Muscle layer of colon (tissue), 2 donors: ENCODE measurements at regions not wholly inside any gene's neighbourhood (a gene's known extent, or its start where the extent isn't known, plus 50 kb on each side); places are given as distances from the start of the nearest gene placed in this dataset.

Source experiments
- H3K27ac ChIP-seq: one replicate; pipeline ENCODE4 v1.7.0; 2013; ENCODE audit warnings: low read depth, mild to moderate bottlenecking, low read length, moderate library complexity
- H3K27me3 ChIP-seq, 2 donors: one replicate each; pipeline ENCODE4 v1.7.0; 2013; ENCODE audit warnings: low read length in 2 of 2, mild to moderate bottlenecking in 2 of 2; ENCODE audit not compliant: insufficient read depth in 2 of 2, control insufficient read depth in 1 of 2
- H3K36me3 ChIP-seq: one replicate; pipeline ENCODE4 v1.7.0; 2013; ENCODE audit warnings: mild to moderate bottlenecking, low read length; ENCODE audit not compliant: insufficient read depth
- H3K4me1 ChIP-seq: one replicate; pipeline ENCODE4 v1.7.0; 2013; ENCODE audit warnings: mild to moderate bottlenecking, low read length; ENCODE audit not compliant: insufficient read depth
- H3K4me3 ChIP-seq, 2 donors: one replicate each; pipeline ENCODE4 v1.7.0; 2013; ENCODE audit warnings: low read length in 2 of 2, low read depth in 1 of 2, mild to moderate bottlenecking in 1 of 2, moderate library complexity in 1 of 2
- H3K9ac ChIP-seq: one replicate; pipeline ENCODE4 v1.7.0; 2013; ENCODE audit warnings: low read length
- H3K9me3 ChIP-seq: one replicate; pipeline ENCODE4 v1.7.0; 2013; ENCODE audit warnings: mild to moderate bottlenecking, low read length
- donor health status: abdominal sarcoma.
- donor health status: Adenocarcinoma of cecum.

DNA sequence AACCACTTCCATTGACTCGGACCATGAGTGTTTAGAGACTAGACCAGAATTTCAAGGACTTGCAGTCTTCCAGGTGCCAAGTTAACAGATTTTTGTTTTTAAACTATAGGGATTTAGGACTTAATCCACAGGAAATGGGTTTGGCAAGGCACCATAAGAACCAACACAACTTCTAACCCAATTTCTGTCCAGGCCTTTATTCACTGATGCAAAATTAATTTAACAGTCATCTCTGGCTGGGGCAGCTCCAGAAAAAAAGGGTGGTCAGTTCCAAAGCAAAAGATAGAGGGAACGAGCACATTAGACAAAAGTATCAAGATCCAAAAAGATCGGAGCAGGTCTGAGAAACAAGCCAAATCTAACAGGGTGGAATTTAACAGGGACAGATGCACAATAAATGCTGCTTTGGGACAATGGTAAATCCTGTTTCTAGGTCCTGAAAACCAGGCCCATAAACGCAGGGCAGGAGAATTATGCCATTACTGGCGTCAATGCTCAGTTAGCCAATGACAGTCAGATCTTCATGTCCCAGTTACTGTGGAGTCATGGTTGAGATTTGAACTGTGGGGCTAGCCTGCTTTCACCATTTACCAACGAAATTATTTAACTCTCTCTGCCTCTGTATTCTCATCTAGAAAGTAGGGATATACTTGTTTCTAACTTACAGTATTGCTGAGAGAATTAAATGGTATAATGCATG lies 590.8 kb upstream of the BRINP1 start:
- Histone ChIP-seq H3K27ac (no peak overlapping the region), H3K27me3 (no peaks in the 10 kb centered on the region), H3K36me3 (no peaks in the 10 kb centered on the region), H3K4me1 (peaks cover 13% of the 10 kb centered on the region), H3K4me3 (no peak overlapping the region), H3K9me3 (no peaks in the 10 kb centered on the region), H3K9ac (no peak overlapping the region)

DNA sequence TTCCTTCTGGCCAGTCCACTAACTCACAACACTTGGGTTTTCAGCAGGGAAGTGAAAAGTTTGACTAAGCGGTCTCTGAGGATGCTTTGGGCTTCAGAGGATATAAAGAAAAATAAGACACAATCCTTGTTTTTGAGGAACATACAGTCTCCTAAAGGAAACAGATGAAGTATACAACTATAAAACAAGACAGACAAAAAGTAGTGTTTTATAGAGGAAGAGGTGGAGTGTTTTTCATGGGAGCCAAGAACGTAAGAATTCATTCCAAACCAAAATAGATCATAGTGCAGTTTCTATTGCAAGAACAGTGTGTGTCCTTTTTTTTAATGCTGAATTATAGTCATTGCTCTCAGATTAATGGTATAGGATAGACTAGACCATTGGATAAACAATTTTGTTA lies 586.9 kb upstream of the BRINP1 start:
- no peak overlapping the region for H3K27ac ChIP-seq
- H3K4me3 ChIP-seq = no peak overlapping the region
- no peak overlapping the region for H3K9ac ChIP-seq
- H3K9me3 ChIP-seq = no peaks in the 10 kb centered on the region
- H3K36me3 ChIP-seq = no peaks in the 10 kb centered on the region
- H3K4me1 ChIP-seq = peaks cover 7% of the 10 kb centered on the region
- H3K27me3 ChIP-seq = no peaks in the 10 kb centered on the region

DNA sequence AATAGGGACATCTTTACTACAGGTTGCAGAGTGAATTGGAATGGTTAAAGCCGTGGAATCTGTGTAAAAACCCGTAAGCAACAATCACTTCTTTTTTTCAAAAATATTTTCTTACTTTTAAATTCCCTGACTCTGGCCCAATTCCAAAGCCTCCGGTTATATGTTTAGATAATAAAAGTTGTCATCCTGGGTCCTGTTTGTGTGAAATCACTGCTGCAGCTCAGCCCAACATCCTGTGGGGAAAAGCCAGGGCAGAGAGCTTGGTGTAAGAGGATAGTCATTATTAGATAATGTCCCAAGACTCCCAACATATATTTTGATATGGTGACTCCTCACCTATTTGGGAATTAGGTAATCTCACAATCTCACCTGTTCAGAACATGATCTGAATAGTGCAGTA lies 586.0 kb upstream of the BRINP1 start:
- H3K9ac ChIP-seq = no peak overlapping the region
- no peak overlapping the region for H3K4me3 ChIP-seq
- no peaks in the 10 kb centered on the region for H3K36me3 ChIP-seq
- no peak overlapping the region for H3K27ac ChIP-seq
- no peaks in the 10 kb centered on the region for H3K27me3 ChIP-seq
- H3K9me3 ChIP-seq = no peaks in the 10 kb centered on the region
- H3K4me1 ChIP-seq = peaks cover 9% of the 10 kb centered on the region

DNA sequence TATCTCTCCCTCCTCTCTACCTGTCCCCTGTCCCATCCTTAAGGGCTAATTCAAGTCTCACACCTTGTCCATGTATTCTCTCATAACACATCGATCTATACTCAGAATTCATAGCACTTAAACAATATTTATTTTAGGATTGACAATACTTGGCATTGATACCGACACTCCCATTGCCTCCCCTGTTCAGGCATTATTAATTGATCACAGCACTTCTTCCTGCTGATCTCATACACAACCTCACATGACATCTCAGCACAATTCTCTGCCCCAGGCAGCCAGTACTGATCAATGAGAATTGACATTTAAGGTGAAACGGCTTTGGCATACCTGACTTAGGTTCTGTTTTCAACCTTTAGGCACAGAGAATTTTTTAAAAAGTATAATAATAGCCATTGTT lies 582.4 kb upstream of the BRINP1 start:
- no peak overlapping the region for H3K4me3 ChIP-seq
- H3K36me3 ChIP-seq = no peaks in the 10 kb centered on the region
- no peaks in the 10 kb centered on the region for H3K27me3 ChIP-seq
- H3K9me3 ChIP-seq = no peaks in the 10 kb centered on the region
- peaks cover 9% of the 10 kb centered on the region for H3K4me1 ChIP-seq
- H3K27ac ChIP-seq = no peak overlapping the region
- no peak overlapping the region for H3K9ac ChIP-seq

DNA sequence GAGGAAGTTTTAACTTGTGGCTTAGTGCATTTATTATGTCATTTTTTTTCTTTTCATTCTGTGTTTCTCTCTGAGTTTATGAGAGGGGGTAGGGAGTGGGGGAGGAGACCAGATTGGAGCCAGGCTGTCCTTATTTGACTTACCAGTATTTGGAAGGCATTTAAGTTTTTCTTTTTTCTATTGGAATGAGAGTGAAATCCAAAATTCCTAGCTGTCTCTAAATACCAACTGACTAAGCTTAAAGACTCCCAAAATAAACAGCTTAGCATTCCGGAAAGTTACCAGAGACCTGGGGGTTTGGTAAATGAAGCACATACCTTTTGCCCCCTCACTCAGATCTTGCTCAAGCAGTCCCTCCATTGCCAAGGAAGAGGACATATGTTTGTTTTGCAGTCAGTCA lies 581.9 kb upstream of the BRINP1 start:
- H3K36me3 ChIP-seq = no peaks in the 10 kb centered on the region
- H3K27me3 ChIP-seq = no peaks in the 10 kb centered on the region
- no peaks in the 10 kb centered on the region for H3K9me3 ChIP-seq
- H3K4me1 ChIP-seq = peaks cover 4% of the 10 kb centered on the region
- H3K27ac ChIP-seq = no peak overlapping the region
- no peak overlapping the region for H3K4me3 ChIP-seq
- no peak overlapping the region for H3K9ac ChIP-seq

DNA sequence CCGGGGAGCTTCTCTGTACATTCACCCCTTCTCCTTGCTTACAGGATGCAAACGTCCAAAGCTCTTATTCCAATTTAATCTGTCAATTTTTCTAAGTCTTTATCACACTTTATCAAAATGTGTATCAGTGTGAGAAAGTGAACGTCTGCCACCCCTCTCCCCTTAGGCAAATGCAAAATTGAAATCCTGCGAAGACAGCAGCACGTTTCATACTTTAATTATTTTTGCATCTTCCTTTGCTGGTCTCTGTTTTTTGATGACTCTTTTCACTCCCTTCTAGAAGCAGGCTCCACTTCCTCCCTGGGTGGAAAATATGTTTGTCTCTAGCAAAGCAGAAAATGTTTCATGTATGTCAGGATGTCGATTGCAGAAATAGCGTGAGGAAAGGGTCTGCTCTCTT lies 576.5 kb upstream of the BRINP1 start:
- H3K9me3 ChIP-seq = no peaks in the 10 kb centered on the region
- H3K4me3 ChIP-seq = no peak overlapping the region
- no peak overlapping the region for H3K9ac ChIP-seq

DNA sequence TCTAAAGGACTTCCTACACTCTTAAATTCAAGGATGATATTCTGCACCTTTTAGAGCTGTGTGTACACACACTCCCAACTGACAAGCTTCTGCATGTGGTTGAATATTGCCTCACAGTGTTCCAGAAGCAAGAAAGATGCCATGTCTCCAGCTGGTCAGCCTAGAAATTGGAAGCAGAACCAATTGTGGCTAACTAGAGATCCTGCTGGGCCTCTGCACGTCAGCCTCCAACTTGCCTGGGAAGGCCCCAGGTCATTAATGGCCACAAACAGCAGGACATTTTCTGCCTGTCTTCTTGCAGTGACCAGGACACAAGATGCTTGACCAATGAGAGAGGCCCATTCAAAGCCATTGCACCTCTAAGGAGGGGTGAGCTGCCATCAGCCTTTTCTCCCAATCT lies 571.9 kb upstream of the BRINP1 start:
- no peaks in the 10 kb centered on the region for H3K36me3 ChIP-seq

More for the DNA sequence above, 576.5 kb upstream of the BRINP1 start:
- Histone ChIP-seq H3K4me1 (no peaks in the 10 kb centered on the region), H3K36me3 (no peaks in the 10 kb centered on the region), H3K27me3 (no peaks in the 10 kb centered on the region), H3K27ac (no peak overlapping the region)

DNA sequence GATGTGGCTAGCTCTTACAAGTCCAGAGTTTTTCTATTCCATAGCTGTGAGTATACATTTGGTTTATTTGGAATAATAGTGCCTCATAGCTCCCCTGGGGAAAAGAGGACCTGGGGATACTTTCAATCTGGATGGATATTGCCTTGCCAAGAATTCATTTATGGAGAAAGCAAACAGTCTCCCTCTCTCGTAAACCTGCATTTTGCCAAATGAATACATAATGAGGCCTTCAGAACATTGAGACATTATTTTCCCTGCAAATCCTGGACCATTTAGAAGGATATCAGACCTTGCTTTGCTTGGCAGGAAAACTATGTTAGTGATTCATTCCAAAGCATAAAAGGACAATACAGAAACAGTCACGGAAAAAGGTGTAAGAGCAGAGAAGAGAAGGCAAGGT lies 569.6 kb upstream of the BRINP1 start:
- H3K4me3 ChIP-seq = no peak overlapping the region

More for the DNA sequence above, 571.9 kb upstream of the BRINP1 start:
- Histone ChIP-seq H3K27ac (no peak overlapping the region), H3K9ac (no peak overlapping the region), H3K9me3 (no peaks in the 10 kb centered on the region), H3K4me1 (no peaks in the 10 kb centered on the region), H3K27me3 (no peaks in the 10 kb centered on the region), H3K4me3 (no peak overlapping the region)

DNA sequence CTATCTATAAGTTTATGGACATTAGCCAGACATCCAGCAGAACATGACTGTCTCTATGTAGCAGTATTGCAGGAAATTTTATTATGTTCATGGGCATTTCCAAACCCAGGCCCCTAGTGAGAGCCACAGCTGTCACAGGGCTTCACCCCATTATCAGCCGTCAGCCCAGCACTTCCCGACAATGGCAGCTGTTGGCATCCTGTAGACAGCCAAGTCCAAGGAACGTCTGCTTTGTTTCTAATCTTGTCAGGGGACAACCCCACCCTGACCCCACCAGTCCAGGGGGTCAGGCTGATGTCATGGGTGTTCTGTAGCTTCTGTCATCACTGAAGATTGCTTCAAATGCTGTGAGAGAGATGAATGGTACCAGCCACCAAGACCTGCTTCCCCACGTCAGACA lies 565.3 kb upstream of the BRINP1 start:
- no peaks in the 10 kb centered on the region for H3K27me3 ChIP-seq
- H3K4me3 ChIP-seq = no peak overlapping the region
- no peaks in the 10 kb centered on the region for H3K9me3 ChIP-seq
- H3K27ac ChIP-seq = no peak overlapping the region
- no peaks in the 10 kb centered on the region for H3K4me1 ChIP-seq
- no peaks in the 10 kb centered on the region for H3K36me3 ChIP-seq
- H3K9ac ChIP-seq = no peak overlapping the region

More for the DNA sequence above, 569.6 kb upstream of the BRINP1 start:
- Histone ChIP-seq H3K27me3 (no peaks in the 10 kb centered on the region), H3K4me1 (no peaks in the 10 kb centered on the region), H3K9me3 (no peaks in the 10 kb centered on the region), H3K36me3 (no peaks in the 10 kb centered on the region), H3K9ac (no peak overlapping the region), H3K27ac (no peak overlapping the region)

DNA sequence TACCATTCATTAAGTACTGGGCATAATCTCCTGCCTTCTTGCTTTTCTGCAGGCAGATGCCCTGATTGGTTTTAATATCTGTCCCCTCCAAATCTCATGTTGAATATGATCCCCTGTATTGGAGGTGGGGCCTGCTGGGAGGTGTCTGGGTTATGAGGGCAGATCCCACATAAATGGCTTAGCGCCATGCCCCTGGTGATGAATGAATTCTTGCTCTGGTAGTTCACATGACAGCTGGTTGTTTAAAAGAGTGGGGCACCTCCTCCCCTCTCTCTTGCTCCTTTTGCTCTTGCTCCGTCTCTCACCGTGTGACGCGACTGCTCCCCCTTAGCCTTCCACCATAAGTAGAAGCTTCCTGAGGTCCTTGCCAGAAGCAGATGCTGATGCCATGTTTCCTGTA lies 564.0 kb upstream of the BRINP1 start:
- no peaks in the 10 kb centered on the region for H3K27me3 ChIP-seq
- no peak overlapping the region for H3K4me3 ChIP-seq
- no peak overlapping the region for H3K27ac ChIP-seq
- no peaks in the 10 kb centered on the region for H3K4me1 ChIP-seq
- no peak overlapping the region for H3K9ac ChIP-seq
- H3K36me3 ChIP-seq = no peaks in the 10 kb centered on the region
- no peaks in the 10 kb centered on the region for H3K9me3 ChIP-seq

DNA sequence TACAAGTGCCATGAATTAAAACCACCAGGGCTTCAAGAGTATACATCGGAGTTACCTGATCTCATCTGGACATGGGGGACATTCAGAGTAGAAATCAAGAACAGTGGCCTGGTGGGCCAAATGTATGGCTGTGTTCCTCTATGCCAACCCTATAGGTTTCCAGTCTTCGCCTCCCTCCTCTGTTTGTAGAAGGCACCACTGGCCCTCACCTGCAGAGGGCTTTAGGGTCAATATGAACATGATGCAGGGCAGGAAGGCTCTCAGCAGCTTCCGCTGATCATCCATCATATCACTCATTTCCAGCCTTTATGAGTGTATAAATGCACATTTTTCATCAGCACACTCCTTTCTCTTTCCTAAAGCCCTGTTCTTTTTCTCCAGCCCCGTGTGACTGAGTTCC lies 555.5 kb upstream of the BRINP1 start:
- Histone ChIP-seq H3K4me3 (no peak overlapping the region), H3K9me3 (peaks cover 6% of the 10 kb centered on the region), H3K9ac (no peak overlapping the region), H3K36me3 (no peaks in the 10 kb centered on the region), H3K27me3 (no peaks in the 10 kb centered on the region), H3K27ac (no peak overlapping the region), H3K4me1 (no peaks in the 10 kb centered on the region)

DNA sequence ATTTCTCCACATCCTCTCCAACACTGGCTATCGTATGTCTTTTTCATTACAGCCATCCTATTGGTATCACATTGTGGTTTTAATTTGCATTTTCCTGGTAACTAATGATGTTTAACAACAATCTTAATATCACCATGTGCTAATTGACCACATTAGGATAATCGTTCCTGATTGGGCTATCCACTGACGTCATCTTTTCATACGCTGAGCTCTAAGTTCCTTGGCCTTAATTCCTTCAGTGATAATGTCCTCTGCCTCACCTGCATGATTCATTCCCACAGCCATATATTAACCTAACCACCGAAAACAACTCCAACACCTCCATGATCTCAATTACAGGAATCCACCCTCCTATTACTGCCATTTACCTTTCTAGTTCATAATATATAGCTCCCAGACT lies 547.9 kb upstream of the BRINP1 start:
- no peaks in the 10 kb centered on the region for H3K27me3 ChIP-seq
- H3K4me3 ChIP-seq = no peak overlapping the region
- H3K4me1 ChIP-seq = no peaks in the 10 kb centered on the region
- H3K9ac ChIP-seq = no peak overlapping the region
- H3K36me3 ChIP-seq = no peaks in the 10 kb centered on the region
- peaks cover 6% of the 10 kb centered on the region for H3K9me3 ChIP-seq
- no peak overlapping the region for H3K27ac ChIP-seq
